ELF-1 (cell line): ENCODE measurements at regions not wholly inside any gene's neighbourhood (a gene's known extent, or its start where the extent isn't known, plus 50 kb on each side); places are given as distances from the start of the nearest gene placed in this dataset.
"Not testable (repeated sequence)": the region's sequence is repeated elsewhere in the genome, so short reads cannot be mapped to it uniquely, and the experiment has no call there.

Source experiments
- DNase-seq: peaks from one replicate; pipeline ENCODE4 v3.0.0-alpha.2; 2016; ENCODE audit warnings: low read depth, low spot score

- DNase-seq = no peak
Observed at GRCh38 chr1:70490153-70490552, 79.1 kb downstream of the CTH start.

DNA sequence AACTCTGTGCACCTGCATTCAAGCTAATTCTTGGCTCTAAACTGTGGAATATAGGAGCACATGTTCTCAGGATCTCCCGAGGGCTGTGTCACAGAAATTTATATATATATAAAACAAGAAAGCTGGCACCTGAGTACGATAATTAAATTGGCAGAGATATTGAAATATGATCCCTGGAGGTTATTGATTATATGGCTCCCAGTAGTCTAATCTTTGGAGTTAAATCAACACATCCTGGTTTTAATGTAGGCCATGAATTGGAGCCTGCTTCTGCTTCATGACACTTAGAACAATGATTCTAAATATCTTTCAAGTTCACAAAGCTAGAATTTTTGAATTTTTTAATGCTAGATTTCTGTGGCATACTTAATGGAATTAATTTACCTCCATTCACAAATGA lies 84.3 kb downstream of the CTH start:
- DNase-seq = no peak

- DNase-seq = no peak
Observed at GRCh38 chr1:70496181-70496580, 85.1 kb downstream of the CTH start.

GRCh38 chr1:70497152-70497551 lies 86.1 kb downstream of the CTH start:
- DNase-seq = no peak

DNA sequence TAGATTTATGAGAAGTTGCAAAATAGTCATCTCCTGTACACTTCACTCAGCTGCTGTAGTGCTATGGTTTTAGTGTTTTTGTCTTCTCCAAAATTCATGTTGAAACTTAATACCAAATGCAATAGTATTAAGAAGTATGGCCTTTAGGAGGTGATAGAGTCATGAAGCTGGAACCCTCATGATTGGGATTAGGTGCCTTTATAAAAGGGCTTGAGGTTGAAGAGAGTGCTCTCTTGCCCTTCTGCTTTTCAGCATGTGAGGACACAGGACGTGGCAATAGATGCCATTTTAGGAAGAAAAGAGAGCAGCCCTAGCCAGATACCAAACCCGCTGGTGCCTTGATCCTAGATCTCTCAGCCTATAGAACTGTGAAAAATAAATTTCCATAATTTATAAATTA lies 87.6 kb downstream of the CTH start:
- DNase-seq = no peak

- no peak for DNase-seq
Observed at GRCh38 chr1:70499695-70500094, 88.6 kb downstream of the CTH start.

DNA sequence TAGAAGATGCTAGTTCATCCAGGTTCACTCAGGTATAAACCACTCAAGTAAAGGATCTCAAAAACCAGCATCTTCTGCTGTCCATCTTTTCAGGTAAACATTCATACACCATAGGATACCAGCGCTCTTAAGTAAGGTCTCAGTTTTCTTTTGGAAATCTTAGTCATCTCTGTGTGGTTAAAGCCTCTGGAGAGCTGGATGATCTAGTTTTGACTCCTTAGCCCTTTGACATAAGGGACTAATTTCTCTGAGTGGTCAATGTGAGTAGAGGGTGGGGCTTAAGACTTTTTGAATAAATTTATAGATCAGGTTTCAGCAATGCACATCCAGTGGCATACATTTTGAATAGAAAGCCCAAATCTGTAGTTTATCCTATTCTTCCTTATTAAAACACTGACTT lies 92.3 kb downstream of the CTH start:
- no peak for DNase-seq

DNA sequence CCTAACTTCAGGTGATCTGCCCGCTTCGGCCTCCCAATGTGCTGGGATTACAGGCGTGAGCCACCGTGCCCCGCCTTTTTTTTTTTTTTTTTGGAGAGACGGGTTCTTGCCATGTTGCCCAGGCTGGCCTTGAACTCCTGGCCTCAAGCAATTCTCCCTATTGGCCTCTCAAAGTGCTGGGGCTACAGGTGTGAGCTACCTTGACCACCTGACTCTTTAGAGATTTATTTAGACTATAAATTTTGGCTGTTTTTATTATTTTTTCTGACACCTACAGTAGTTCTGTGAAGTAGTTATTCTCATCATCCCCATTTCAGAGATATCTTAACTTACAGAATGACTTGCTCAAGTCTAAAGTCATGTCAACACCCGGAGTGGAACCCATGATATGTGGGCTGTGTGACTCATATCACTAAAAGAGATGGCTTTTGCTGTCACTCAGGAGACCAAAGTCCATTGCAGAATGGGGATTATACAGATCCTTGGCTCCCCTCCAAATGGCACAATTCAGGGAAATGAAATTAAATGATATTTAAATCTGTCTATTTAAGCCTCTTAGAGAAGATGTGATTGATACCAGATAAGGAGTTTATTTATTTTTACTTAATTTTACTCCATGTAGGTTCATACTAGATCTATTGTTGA lies 93.2 kb downstream of the CTH start:
- DNase-seq = no peak

GRCh38 chr1:70504821-70505193 lies 93.7 kb downstream of the CTH start:
- no peak for DNase-seq

GRCh38 chr1:70507991-70508390 lies 96.9 kb downstream of the CTH start:
- DNase-seq = not testable (repeated sequence)

GRCh38 chr1:70509996-70510876 lies 99.2 kb downstream of the CTH start:
- DNase-seq = peak; percentile 11

- DNase-seq = no peak
Observed at GRCh38 chr1:70517444-70517843, 106.4 kb downstream of the CTH start.

- no peak for DNase-seq
Observed at GRCh38 chr1:70518106-70518505, 107.0 kb downstream of the CTH start.

GRCh38 chr1:70528590-70529333 lies 117.7 kb downstream of the CTH start:
- DNase-seq = peak; percentile 42

DNA sequence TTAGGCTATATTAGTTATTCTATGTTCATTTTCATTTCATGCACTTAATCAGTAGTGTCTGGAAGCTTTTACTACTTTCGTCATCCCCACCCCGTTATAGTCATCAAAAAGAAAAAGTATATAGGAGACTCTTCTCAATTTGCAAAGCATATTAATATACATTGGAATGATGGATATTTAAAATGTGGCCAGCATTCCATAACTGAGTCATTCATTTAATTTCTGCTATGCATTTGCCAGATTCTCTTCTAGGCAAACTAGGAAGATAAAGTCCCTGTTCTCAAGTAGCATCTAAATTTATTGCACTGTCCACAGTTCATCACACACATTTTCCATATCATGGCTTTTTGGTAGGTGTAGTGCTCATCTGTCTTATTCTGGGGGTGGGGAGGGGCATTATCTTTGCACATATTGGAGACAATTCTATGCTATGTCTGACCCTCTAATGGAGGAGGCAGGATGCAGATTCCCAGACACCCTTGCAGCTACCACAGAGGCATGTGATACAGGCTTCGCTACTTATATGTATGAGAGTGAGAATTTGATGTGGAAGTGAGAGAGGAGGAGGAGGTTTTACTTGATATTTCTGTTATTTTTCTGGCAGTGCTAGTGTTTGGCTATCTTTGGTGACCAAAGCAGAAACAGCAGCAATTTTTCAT lies 125.8 kb downstream of the CTH start:
- no peak for DNase-seq

- no peak for DNase-seq
Observed at GRCh38 chr1:70537788-70538187, 126.7 kb downstream of the CTH start.

DNA sequence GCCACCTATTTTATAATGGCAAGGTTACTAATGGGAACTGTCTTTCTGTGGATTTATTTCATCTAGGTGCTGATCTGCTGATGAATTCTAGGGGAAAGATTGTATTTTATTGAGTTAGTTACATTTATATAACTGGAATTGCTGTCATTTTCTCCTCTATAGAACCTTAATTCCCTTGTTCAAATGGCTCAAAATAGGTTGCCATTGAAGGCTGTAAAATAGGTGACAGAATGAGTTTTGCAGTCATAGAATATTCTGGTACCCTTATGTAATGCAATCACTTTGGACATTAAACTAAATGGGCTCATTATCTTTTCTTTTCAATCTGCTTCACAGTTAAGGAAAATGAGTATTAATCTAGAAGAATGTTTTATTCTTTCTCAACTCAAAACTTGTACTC lies 131.0 kb downstream of the CTH start:
- DNase-seq = no peak

DNA sequence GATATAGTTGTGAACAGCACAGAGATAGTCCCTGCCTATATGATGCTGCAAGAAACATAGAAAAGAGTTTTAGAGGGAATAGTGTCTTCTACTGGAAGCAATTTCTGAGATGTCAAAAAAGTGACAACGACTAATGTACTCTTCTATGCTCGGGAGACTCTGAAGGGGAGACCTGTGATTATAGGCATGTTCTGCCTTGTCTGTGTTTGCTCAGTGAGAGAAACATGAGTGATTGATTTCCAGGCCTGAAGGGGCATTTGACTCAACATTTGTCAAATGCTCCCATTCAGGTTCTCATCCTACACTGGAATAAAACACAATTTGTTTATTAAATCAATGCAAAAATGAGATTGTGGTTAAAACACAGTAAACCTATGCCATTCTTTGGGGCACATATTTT lies 131.8 kb downstream of the CTH start:
- DNase-seq = no peak

DNA sequence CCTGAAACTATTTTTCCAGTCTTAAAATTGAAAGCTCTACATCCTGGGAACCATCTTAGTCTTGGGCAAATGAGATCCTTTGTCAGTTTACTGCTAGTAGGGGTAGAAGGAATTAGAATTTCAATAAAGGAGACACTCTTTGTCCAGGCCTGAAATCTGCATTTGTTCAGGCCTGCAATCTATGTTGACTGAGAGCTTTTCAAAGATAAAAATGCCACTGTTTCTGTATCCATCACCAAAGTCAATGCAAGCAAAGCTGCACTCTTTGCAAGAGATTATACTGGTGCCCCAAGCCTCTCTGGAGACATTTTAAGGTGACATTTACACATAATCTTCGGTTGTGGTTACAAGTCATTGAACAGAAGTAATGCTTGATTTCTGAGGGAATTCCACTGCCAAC lies 135.7 kb downstream of the CTH start:
- no peak for DNase-seq

GRCh38 chr1:70552662-70553566 lies 141.8 kb downstream of the CTH start:
- no peak for DNase-seq

DNA sequence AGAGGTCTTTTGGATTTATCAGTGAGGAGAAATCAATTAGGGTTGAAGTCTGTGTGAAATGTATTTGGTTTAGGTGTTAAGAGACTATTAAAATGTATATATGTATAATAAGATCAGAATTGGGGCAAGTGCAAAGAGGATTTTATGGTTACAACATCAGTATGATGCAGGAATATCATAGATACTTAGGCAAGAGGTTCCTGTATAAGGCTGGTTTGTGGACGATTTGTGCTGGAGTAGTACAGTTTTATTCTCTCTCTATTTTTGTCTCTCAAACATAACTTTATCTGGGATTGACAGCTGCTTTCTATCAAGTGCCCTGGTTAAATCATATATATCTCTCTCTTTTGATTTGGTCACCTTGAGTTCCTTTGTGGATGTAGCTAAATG lies 142.5 kb downstream of the CTH start:
- DNase-seq = no peak
